ENCODE measurements at regions not wholly inside any gene's neighbourhood (a gene's known extent, or its start where the extent isn't known, plus 50 kb on each side); places are given as distances from the start of the nearest gene placed in this dataset.
"Not testable (repeated sequence)": the region's sequence is repeated elsewhere in the genome, so short reads cannot be mapped to it uniquely, and the experiment has no call there.

DNA sequence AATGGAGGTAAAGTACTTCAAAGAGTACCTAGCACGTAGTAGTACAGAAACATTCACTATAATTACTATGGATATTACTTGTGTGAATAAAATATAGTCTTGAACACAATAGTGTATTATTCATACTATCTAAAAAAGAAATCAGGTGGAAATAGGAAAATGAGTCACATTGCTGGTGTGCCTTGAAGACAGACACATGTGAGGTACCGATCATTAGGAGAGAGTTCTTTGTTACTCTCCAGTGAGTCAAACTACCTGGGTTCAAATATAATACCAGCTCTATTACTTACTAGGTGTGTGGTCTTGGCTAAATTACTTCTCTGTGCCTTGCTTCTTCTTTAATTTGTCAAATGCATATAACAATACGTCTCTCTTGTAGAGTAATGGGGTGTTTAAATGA is 50.8 kb upstream of the BEND6 start:
- no peak for DNase-seq

DNA sequence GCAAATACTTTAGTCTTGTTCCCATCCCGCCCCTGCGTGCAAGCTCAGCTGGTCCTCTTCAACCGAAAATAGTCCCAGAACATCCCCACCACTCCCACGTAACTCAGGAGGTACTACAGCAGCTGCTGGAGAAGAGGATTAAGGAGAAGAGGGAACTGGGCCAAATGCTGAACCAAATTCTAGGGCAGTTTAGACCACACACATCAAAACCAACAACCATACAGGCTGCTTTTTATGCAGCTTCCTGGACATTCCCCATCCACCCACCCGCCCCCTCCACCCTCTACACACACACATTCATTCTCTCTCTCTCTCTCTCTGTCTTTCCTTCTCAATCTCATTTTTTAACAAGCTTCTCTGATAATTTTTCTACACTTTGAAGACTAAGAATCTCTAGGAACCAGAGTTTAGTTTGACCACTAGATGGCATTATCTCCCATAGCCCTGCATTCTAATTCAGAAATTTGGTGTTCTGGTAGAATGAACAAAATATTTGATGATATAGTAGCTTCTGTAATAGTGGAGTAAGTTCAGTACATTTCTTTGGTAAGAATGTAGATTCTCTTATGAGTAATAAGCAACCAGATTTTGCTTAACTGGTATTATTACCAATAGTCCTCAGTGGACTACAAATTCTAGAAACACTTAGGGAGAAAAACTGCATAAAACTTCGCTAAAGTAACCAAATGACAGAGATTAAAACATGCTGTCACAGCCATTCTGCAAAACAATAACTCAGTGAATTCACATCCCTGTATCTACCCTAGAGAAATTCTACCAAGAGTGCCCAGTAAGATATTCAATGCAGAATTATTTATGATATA is 52.1 kb upstream of the BEND6 start:
- no peak for DNase-seq

DNA sequence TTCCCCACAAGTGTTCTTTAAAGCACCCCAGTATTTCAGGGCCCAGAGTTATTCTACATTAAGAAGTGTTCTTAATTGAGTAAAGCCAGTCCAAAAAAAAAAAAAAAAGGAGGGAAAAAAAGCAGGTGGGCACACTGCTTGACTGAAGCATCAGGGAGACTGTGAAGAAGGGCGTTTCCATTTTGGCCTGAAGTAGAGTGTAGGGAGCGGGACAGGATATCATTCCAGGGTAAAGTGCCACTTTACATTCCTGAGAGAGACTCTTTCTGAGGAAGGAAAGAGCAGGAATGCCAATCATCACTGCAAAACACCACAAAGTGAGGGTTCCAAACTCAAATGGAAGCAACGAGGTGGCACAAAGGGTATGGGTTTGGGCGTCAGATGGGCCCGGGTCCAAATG is 54.1 kb upstream of the BEND6 start:
- no peak for DNase-seq

DNA sequence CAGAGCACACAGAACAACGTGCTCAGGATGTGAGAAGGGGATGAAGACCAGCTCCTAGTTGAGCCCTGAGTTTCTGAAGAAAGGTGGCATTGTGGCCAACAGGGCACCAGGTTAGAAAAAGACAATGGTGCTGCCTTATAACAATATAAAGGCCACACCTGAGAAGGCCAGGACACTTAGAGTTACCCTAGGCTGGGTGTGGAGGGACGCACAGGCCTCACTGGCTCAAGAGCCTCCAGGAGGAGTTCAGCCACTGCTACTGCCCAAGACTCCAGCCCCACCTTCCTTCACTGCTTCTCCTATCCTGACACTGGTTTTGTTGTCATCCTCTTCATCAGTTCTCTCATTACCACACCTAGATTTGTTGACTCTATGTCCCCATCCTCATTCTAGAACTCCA is 55.2 kb upstream of the BEND6 start:
- DNase-seq, result no peak

DNA sequence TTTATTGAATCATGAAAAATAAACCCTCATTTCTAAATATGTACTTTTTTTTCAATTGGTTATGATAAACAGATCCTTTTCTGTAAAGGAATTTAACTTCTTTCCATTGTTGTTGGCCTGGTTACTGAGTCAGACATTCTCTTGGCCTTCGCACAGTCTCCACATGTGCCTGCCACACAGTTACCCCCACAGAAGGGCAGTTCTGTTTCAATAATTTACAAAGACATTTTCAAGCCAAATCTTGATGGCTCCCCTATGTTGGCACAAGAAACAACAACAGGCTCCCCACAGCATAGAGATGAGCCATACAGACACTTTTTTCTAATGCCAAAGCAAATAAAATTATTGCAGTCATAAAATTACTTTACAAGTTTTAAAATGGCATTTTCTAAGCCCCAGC is 55.6 kb upstream of the BEND6 start:
- DNase-seq, result no peak

DNA sequence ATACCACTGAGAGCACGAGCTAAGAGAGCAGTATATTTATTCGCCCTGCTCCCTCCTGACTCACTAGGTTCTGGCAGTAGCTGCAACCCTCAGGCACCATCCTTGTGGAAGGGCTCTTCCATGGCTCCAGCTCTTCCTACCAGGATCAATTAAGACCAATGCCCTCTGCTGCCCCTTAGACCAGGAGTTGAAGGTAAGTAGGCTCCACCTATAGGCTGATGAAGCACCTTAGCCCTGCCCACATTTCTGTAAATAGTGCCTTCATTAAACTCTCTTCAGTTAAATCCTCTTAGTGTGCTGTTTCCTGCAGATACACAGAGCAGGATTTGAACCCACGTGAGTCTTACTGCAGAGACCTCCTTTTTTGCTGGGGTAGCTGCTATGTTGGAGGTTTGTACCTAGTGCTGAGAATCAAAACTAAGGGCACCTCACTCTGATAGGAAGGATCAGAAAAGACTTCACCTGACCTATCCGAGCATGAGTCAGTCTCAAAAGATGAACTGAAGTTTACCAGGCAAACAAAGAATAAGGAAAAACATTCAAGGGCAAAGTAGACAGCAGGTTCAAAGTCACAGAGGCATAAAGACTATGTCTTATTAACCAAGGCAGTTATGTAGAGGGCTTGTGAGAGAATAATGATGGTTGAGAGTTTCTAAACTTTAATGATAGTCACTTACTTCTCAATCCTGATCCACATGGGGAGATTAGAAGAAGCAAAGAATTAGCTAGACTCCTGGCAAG is 56.9 kb upstream of the BEND6 start:
- DNase-seq, result no peak

GRCh38 chr6:56891754-56892153 is 63.2 kb upstream of the BEND6 start:
- DNase-seq, result no peak

DNA sequence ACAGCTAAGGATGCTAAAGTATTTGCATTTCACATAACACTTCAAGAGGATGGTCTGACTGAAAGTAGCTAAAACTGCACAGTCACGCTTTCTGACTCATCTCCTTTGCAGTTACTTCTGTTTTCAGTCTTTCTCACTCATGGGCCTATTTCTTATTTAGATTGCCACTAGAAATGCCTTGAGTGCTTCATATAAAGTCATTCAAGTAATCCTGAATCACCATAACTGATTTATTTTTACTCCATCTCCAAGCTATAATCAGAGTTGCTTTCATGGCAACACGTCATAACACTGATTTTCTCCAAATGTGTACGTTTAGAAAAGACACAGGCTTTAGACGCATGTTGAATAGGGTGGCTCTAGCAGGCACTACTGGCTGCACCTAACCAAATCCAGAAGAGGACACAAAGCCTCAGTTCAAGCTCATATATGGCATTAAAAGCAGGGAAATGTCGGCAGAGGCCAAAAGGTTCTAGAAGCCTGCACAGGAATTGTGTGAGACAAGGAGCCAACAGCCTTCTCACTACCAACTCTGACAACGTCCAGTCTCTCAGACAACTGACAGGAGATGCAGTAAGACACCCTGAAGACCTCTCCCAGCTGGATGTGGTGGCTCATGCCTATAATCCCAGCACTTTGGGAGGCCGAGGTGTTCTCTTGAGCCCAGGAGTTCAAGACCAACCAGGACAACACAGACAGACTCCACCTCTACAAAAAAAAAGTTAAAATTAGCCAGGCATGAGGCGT is 64.1 kb upstream of the BEND6 start:
- DNase-seq, result no peak

DNA sequence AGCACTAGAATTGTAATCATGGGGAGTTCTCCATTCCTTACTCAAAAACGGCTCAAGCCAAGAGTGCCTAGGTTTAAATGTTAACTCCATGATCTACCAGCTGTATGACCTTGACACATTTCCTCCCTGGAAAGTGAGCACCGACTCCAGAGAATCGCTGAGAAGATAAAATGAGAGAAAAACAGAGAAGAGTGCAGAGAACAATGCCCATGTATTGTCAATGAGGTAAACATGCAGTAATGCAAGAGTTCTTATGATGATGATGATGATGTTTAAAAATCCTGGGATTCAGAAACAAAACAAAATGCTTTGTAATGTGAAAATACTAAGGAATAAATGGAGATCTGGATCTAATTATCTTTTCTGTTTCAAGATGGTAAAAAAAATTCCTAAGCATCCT is 64.8 kb upstream of the BEND6 start:
- DNase-seq, result no peak

DNA sequence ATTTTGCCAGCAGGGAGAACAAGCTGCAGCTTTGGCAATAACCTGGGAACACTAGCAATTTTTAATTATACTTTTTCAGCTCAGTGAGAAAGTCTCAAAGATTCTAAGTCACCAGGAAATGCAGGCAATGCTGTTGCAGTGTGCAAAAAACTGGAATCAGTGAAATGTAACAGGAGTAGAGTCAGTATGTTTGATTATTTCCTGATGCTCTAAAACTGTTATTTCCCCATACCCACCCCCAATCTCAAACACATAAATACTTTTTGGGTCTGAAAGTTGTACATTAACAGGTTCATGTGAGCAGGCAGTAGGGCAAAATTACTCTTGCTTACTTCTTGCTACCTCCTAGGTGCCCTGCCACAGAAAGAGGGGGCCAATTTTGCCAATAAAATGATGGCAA is 65.4 kb upstream of the BEND6 start:
- DNase-seq, result no peak

DNA sequence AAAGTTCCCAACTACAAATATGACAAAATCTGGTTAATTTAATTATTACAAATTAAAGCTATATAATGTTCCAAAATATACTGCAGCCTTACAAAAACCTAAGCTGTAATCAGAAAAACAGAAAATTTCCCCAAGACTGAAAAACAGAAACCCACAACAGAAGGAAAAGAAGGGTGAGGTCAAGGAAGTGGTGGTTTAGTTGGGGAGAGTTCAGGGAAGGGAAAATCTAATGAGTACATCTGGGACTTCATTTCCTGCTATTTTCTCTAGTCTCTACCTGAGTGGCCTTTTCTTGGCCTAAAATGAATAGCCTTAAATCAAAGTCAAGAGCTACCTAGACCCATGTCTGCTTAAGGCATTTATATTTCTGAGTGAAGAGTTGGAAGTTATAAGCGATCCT is 66.2 kb upstream of the BEND6 start:
- no peak for DNase-seq

- no peak for DNase-seq
Observed at GRCh38 chr6:56887086-56887485, 67.8 kb upstream of the BEND6 start.

DNA sequence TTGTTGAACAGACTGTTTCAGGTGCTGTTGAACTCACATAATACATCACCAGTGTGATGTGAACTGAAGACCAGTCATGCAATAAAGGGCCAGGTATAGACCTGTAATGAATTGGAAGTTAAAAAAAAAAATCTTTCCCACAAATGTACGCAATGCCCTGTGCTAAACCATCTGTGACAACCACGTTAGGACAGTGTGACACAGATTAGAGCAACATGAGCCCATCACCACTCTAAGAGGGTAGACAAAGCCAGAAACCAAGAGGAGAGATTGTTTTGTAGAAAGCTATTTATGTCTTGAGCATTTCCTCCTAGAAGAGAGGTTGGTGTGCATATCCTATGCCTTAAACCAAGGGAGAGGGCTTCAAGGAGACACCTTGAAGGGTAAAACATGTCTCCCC is 77.0 kb upstream of the BEND6 start:
- no peak for DNase-seq

DNA sequence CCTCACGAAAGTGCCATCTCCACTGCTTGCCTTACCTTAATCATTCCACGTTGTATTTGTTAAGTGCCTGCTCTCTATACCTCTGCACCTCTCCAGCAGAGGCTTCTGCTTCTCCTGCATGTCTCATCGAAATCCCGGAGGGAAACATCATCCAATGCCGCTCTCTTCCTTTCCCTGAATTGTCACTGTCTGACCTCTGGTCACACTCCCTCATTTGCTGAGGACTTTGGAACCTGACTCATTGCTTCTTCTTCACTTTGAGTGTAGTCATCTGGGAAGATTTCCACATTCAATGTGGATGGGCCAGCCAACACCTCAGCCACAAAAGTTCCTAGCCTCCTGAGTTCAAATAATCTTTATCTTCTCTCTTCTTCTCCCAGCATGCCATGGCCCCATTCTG is 78.9 kb upstream of the BEND6 start:
- no peak for DNase-seq

DNA sequence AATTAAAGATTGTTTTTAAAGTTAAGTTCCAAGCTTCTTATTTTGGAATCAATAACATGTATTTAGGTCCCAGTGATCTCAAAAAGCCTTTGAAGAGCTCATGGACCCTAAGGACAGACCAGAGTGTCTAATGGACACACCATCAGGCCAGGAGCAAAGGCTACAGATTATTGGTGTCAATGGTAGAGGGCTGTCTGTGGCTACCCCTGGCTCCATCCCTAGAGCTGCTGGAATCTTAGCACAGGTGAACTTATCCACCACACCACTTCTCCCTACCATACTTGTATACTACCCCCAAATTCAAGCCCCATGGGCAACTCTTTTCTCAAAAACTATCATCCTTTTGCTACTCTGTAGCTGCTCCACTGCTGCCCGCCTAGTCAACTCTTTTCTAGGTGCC is 79.4 kb upstream of the BEND6 start:
- DNase-seq, result no peak

DNA sequence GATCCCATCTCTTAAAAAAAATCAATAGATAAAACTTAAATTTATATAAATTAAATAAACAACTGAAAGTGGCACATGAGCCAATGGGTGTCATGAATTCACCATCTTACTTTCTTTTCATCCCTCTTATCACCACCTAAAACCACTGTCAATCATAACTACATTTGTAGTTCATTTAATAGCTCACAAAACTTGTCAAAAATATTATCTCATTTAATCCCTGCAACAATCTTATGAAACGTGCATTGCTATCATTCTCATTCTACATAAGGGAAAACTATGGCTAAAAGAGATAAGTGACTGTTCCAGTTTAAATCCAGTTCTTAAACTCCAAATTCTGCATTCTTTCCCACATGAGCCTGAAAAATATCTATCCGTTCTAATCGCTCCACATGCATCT is 80.6 kb upstream of the BEND6 start:
- DNase-seq, result no peak

GRCh38 chr6:56870053-56870452 is 84.9 kb upstream of the BEND6 start:
- DNase-seq, result not testable (repeated sequence)

DNA sequence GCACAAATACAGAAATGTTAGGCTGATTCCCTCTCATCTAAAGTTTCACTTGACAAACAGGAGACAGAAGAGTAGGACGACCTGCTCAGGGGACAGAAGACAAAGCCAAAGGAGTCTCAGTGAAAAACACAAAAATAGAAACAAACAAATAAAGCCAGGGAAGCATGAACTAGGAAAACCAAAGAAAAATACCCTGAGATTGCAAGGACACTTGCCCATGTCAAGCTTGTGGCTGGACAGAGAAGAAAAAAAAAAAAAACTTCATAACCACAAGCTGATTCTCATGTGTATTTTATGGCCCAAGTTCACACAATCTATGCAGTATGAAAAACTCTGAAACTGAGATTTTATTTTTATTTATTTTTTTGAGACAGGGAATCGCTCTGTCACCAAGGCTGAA is 85.6 kb upstream of the BEND6 start:
- no peak for DNase-seq

GRCh38 chr6:56868687-56869086 is 86.2 kb upstream of the BEND6 start:
- DNase-seq, result no peak

- no peak for DNase-seq
Observed at GRCh38 chr6:56866917-56867522, 87.9 kb upstream of the BEND6 start.

DNA sequence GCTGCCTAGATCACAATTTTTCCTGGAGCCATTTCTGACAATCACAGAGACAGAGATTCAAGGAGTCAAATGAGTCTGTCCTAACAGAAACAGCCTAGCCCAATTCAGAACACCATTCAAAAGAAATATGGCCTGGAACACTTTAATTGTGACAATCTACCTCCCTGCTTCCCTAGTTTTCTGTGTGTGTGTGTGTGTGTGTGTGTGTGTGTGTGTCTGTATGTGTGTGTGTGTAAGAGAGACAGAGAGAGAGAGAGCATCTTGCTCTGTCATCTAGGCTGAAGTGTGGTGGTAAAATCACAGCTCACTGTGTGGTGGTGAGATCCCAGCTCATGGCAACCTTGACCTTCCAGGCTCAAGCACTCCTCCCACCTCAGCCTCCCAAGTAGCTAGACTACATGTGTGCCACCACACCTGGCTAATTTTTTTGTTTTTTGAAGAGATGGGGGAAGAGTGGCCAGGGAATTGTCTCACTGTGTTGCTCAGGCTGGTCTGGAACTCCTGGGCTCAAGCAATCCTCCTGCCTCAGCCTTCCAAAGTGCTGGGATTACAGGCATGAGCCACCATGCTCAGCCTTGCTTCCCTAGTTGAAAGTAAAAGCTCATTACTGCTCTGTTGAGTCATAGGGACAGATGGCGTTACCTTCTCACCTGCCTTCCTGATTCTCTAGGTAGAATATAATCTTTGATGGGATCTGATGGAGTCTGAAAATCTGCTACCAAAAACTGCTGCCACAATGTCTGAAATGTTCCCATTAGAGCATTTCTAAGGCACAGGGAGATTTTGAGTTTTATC is 89.6 kb upstream of the BEND6 start:
- no peak for DNase-seq

- DNase-seq, result no peak
Observed at GRCh38 chr6:56864171-56864616, 90.7 kb upstream of the BEND6 start.

DNA sequence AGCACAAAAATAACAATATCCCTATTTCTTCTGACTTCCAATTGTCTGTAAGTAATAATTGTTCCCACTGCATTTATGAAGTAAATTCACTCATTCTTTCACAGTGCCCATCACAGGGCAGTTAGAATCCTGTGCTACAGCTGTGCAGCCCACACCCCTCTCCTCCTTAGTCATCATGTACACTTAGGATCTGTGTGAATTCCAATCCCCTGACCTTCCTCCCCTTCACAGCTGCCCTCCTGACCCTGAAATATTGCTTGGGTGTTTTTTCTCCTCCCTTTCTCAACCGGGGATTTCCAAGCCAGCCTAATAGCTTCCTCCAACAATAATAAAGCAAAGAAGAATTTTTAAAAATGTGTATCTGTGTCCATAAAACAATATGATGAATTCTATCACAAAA is 91.5 kb upstream of the BEND6 start:
- DNase-seq, result no peak
